GM06990 (cell line): ENCODE measurements at regions not wholly inside any gene's neighbourhood (a gene's known extent, or its start where the extent isn't known, plus 50 kb on each side); places are given as distances from the start of the nearest gene placed in this dataset.

Experiments used
- DNase-seq: peaks from one replicate; pipeline ENCODE4 v3.0.0-alpha.2; 2011; ENCODE audit not compliant: insufficient read length; ENCODE audit errors: extremely low read depth
- H3K27me3 ChIP-seq: replicated peaks from 2 replicates; pipeline ENCODE4 v1.6.0; 2011; ENCODE audit warnings: low read length; ENCODE audit not compliant: control insufficient read depth, insufficient read depth
- H3K36me3 ChIP-seq: 2 replicates; pipeline ENCODE4 v1.5.1; 2011; ENCODE audit warnings: low read length; ENCODE audit not compliant: control insufficient read depth, insufficient read depth
- H3K4me3 ChIP-seq: replicated peaks from 2 replicates; pipeline ENCODE4 v1.5.1; 2011; ENCODE audit warnings: low read depth, mild to moderate bottlenecking, control low read depth, low read length
- TF ChIP-seq, protein P1 (sequence below): IDR thresholded peaks from 2 replicates; pipeline ENCODE4 v1.5.1; 2011; ENCODE audit warnings: low read length, control low read depth, mild to moderate bottlenecking, inconsistent platforms; ENCODE audit not compliant: insufficient read depth, poor library complexity, severe bottlenecking

GRCh38 chr4:124037236-124037635 is 640.6 kb downstream of the SPRY1 start:
- no peaks in the 10 kb centered on the region for H3K36me3 ChIP-seq
- H3K4me3 ChIP-seq = no peak overlapping the region
- TF ChIP-seq, protein P1, sequence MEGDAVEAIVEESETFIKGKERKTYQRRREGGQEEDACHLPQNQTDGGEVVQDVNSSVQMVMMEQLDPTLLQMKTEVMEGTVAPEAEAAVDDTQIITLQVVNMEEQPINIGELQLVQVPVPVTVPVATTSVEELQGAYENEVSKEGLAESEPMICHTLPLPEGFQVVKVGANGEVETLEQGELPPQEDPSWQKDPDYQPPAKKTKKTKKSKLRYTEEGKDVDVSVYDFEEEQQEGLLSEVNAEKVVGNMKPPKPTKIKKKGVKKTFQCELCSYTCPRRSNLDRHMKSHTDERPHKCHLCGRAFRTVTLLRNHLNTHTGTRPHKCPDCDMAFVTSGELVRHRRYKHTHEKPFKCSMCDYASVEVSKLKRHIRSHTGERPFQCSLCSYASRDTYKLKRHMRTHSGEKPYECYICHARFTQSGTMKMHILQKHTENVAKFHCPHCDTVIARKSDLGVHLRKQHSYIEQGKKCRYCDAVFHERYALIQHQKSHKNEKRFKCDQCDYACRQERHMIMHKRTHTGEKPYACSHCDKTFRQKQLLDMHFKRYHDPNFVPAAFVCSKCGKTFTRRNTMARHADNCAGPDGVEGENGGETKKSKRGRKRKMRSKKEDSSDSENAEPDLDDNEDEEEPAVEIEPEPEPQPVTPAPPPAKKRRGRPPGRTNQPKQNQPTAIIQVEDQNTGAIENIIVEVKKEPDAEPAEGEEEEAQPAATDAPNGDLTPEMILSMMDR = no peak
- no peaks in the 10 kb centered on the region for H3K27me3 ChIP-seq
- DNase-seq = no peak

DNA sequence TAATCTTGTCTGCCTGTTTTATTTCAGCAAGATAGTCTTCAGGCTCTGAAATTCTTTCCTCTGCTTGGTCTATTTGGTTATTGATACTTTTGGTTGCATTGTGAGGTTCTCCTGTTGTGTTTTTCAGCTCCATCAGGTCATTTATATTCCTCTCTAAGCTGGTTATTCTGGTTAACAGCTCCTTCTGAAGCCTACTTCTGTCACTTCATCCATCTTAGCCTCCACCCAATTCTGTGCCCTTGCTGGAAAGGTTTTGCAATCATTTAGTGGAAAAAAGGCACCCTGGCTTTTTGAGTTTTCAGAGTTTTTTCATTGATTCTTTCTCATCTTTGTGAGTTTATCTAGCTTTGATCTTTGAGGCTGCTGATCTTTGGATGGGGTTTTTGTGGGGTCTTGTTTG is 647.7 kb downstream of the SPRY1 start:
- TF ChIP-seq, protein P1 = no peak
- Histone ChIP-seq H3K36me3 (no peaks in the 10 kb centered on the region), H3K27me3 (no peaks in the 10 kb centered on the region), H3K4me3 (no peak overlapping the region)
- no peak for DNase-seq

DNA sequence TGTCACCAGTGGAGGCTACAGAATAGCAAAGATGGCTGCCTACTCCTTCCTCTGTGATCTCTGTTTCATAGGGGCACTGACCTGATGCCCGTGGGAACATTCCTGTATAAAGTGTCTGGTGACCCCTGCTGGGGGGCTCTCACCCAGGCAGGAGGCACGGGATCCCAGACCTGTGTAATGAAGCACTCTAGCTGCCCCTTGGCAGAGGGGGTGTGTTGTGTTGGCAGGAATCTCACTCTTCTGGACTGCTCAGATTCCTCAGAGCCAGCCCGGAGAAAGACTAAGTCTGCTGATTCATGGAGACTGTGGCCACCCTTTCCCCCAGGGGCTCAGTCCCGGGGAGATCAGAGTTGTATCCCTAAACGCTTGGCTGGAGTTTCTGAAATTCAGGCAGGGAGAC is 648.3 kb downstream of the SPRY1 start:
- no peaks in the 10 kb centered on the region for H3K36me3 ChIP-seq
- no peaks in the 10 kb centered on the region for H3K27me3 ChIP-seq
- TF ChIP-seq, protein P1 = no peak
- no peak for DNase-seq
- H3K4me3 ChIP-seq = no peak overlapping the region

DNA sequence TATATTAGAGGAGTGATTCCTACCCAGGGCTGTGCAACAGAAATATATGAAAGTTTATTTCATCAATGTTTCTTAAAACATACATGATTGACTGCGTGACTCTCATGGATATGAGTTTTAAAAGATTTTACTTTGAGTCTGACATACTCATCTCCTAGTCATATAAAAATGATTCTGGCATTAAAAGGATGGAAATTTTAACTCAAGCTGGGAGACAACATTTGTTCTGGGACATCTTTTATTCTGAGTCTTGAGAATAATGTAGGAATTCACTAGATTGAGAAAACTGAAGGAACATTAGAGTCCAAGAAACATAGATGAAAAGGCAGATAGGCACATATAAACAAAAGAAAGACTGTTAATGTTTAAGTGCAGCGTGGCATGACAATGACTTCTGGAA is 649.6 kb downstream of the SPRY1 start:
- TF ChIP-seq, protein P1 = no peak
- H3K4me3 ChIP-seq = no peak overlapping the region
- no peak for DNase-seq
- no peaks in the 10 kb centered on the region for H3K27me3 ChIP-seq
- no peaks in the 10 kb centered on the region for H3K36me3 ChIP-seq

DNA sequence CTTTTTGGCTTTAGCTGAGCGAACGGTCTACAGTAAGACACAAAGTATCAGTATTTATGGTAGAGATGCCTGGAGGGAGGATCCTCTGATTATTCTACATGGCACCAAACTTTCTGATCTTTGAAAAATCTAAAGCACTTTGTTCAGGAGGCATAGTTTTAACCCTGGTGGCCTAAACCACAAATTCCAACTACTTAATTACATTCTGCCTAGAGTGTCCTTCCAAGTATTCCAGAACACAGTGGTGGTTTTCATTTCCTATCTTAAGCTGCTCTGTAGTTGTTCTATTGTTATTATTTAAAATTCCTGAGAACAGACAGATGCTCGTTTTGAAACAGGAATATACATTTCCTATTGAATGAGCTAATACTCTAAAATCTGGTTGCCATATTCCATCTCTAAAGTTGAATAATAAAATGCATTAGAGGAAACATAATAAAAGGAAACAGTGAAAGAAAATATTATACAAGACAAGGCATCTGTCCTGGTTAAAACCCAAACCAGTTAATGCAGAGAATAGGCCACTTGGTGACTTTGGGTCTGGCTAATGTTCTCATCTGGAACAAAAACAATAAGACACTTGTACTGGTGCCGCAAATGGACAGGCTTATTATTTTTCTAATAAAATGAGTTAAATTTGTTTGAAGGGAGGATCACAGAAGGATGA is 657.4 kb downstream of the SPRY1 start:
- no peaks in the 10 kb centered on the region for H3K36me3 ChIP-seq
- DNase-seq = no peak
- H3K4me3 ChIP-seq = no peak overlapping the region
- TF ChIP-seq, protein P1 = no peak
- no peaks in the 10 kb centered on the region for H3K27me3 ChIP-seq

- no peak overlapping the region for H3K4me3 ChIP-seq
- TF ChIP-seq, protein P1 = no peak
Observed at GRCh38 chr4:124055336-124055735, 657.2 kb downstream of the ANKRD50 start.

More at GRCh38 chr4:124055336-124055735, 657.2 kb downstream of the ANKRD50 start:
- no peaks in the 10 kb centered on the region for H3K36me3 ChIP-seq
- no peak for DNase-seq
- no peaks in the 10 kb centered on the region for H3K27me3 ChIP-seq
